NB4 (cell line): ENCODE measurements at regions not wholly inside any gene's neighbourhood (a gene's known extent, or its start where the extent isn't known, plus 50 kb on each side); places are given as distances from the start of the nearest gene placed in this dataset.

ENCODE experiments used
- MYC ChIP-seq: IDR thresholded peaks from 2 replicates; pipeline ENCODE4 v1.6.1; 2011; ENCODE audit warnings: low read depth, low read length
- POLR2A ChIP-seq: IDR thresholded peaks from 2 replicates; pipeline ENCODE4 v1.6.1; 2011; ENCODE audit warnings: mild to moderate bottlenecking; ENCODE audit not compliant: insufficient read length; ENCODE audit errors: extremely low read depth
- TF ChIP-seq, protein P1 (sequence below): IDR thresholded peaks from one replicate; pipeline ENCODE4 v1.5.1; 2012; ENCODE audit warnings: low read depth, low read length

DNA sequence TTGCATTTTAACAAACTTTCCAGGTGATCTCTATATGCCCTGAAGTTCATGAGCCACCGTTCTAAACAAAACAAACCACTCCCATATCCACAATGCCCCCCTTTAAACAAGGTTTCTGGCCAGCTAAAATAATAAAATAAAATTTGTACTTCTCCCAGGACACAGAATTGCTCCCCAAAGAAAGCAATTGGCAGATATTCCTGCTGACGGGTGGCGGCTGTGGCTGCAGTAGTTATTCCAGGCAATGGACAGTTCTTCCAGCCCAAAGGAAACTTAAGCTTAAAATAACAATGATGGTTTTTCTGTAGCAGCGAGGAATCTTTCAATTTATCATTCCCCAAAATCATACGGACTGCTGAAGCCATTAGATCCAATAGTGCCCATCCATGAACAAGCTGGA lies 260.5 kb upstream of the ZNF521 start:
- TF ChIP-seq, protein P1, sequence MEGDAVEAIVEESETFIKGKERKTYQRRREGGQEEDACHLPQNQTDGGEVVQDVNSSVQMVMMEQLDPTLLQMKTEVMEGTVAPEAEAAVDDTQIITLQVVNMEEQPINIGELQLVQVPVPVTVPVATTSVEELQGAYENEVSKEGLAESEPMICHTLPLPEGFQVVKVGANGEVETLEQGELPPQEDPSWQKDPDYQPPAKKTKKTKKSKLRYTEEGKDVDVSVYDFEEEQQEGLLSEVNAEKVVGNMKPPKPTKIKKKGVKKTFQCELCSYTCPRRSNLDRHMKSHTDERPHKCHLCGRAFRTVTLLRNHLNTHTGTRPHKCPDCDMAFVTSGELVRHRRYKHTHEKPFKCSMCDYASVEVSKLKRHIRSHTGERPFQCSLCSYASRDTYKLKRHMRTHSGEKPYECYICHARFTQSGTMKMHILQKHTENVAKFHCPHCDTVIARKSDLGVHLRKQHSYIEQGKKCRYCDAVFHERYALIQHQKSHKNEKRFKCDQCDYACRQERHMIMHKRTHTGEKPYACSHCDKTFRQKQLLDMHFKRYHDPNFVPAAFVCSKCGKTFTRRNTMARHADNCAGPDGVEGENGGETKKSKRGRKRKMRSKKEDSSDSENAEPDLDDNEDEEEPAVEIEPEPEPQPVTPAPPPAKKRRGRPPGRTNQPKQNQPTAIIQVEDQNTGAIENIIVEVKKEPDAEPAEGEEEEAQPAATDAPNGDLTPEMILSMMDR: no peak
- no peak for TF ChIP-seq MYC
- TF ChIP-seq POLR2A: no peak
